ENCODE measurements at regions not wholly inside any gene's neighbourhood (a gene's known extent, or its start where the extent isn't known, plus 50 kb on each side); places are given as distances from the start of the nearest gene placed in this dataset.

DNA sequence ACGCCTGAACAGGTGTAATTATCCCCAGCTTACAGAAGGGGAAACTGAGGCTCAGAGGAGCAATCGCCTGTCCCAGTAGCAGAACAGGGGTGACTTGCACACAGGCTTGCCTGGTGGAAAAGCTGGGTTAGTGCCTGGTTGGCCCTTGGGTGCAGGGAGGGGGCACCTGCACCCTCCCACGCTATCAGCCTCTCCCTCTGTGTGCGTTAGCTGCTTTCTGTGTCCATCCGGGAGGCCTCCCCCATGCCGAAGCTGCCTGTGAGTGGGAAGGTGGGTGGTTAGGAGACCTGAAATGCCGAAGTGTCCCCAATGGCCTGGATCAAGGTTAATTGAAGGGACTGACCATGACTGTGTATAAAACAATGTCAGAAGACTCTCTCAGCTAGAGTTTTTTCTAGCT, 295.0 kb downstream of the ZNF536 start:
- H3K4me3 ChIP-seq (ENCODE audit: low read depth, low read length) = no peak overlapping the region
- no peak for DNase-seq (ENCODE audit: low read depth)
- TF ChIP-seq CTCF (conservative IDR thresholded peaks at IDR 0.05; ENCODE audit: low read depth, low read length) = no peak

GRCh38 chr19:30666301-30666803, 294.2 kb downstream of the ZNF536 start:
- TF ChIP-seq CTCF (conservative IDR thresholded peaks at IDR 0.05; ENCODE audit: low read depth, low read length) = peak; percentile 97
- peak; percentile 49 for DNase-seq (ENCODE audit: low read depth)
- H3K4me3 ChIP-seq (ENCODE audit: low read depth, low read length) = no peak overlapping the region

DNA sequence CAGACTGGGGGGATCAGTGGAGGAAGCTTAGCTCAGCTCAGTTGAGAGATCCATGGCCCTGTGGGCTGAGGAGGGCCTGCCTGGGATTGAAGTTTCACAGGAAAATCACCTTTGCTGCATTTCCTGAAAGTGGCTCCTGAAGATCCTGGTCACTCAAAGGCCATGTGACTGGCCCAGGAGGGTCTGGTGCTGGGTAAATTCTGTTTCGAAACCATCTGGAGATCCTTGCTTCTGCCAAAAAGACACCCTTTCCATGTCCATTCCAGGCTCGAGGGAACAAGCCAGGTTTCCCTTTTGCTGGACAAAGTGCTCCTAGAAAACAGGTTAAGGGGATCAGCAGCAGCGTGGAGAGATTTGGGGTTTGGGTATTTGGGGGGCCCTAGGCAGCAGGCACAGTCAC, 293.3 kb downstream of the ZNF536 start:
- no peak overlapping the region for H3K4me3 ChIP-seq (ENCODE audit: low read depth, low read length)
- TF ChIP-seq CTCF (conservative IDR thresholded peaks at IDR 0.05; ENCODE audit: low read depth, low read length) = no peak
- DNase-seq (ENCODE audit: low read depth) = no peak

DNA sequence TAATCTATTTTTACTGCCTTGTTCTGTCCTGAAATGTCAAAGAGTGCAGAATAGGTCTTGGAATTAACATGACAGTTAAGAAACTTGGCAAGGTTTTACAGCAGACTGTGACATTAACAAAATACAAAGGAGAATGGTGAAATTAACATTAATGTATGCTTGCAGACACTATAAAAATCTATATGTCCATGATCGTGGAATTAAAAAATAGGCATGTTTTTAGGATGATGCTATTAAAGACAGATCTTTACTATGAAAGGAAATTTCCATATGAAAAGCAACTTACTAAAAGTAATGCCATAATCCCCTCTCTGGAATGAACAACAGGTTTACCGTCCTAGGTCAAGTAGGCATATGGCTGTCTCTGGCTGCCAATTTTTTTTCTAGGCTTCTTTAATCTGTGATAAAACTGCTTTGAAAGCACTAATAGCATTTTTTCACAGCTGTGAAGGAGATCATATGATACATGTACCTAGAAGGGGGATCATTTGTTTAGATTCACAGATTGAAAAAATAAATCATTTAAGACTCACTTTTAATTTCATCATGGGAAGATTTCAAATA, 291.5 kb downstream of the ZNF536 start:
- no peak for TF ChIP-seq CTCF (conservative IDR thresholded peaks at IDR 0.05; ENCODE audit: low read depth, low read length)
- no peak overlapping the region for H3K4me3 ChIP-seq (ENCODE audit: low read depth, low read length)
- DNase-seq (ENCODE audit: low read depth) = no peak

DNA sequence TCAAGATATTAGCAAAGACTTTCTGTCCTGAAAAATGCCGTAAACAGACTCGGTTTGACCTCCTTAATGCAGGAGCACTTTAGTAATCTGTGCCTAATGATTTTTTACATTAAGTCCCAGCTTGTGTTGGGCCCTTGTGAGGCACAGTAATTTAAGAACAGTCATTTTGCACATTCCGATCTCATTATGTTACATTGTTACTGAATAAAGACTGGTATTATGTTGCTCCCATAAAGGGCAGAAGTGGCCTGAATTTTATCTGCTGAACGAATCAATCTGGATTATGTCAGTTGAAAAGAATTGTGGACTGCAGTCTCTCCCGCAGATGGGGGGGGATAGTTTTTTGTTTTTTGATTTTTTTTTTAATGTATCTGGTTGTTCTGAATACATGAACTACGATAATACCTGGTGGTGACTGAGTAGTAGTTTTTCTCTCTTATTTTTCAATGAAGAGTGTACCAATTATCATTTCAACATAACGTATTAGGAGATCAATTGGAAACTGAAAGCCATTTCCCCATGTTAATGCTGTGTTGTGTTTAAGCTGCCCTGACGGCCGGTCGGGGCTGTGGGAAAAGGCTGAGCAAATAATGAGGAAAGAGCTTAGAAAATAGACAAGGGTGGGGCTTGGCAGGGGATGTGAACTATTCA, 290.2 kb downstream of the ZNF536 start:
- DNase-seq (ENCODE audit: low read depth) = peak; percentile 14
- no peak for TF ChIP-seq CTCF (conservative IDR thresholded peaks at IDR 0.05; ENCODE audit: low read depth, low read length)
- H3K4me3 ChIP-seq (ENCODE audit: low read depth, low read length) = peak overlapping the region; percentile 18

DNA sequence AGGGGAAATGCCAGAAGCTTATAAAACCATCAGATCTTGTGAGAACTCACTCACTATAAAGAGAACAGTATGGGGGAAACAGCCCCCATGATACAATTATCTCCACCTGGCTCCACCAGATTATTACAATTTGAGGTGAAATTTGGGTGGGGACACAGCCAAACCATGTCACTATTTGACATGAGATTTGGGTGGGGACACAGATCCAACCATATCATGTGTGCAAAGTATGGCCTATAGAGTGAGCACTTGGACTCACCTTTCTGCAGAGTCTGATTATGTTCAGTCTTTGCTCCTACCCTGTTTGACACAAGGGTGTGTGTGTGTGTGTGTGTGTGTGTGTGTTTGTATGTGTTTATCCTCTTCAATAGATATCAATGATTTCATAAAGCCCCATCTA, 287.5 kb downstream of the ZNF536 start:
- TF ChIP-seq CTCF (conservative IDR thresholded peaks at IDR 0.05; ENCODE audit: low read depth, low read length) = no peak
- no peak overlapping the region for H3K4me3 ChIP-seq (ENCODE audit: low read depth, low read length)
- no peak for DNase-seq (ENCODE audit: low read depth)

All from choroid plexus epithelial cell (primary cell).